CD4-positive, alpha-beta T cell (primary cell): ENCODE measurements at regions not wholly inside any gene's neighbourhood (a gene's known extent, or its start where the extent isn't known, plus 50 kb on each side); places are given as distances from the start of the nearest gene placed in this dataset.
A peak's percentile ranks its signal among the peaks of the same experiment; 100 is the strongest.

Source experiments
- ATAC-seq: fragments of 200-7000 bp; cut with Tn5 transposase; one replicate; pipeline ENCODE4 v1.10.0; 2022; ENCODE audit warnings: mild to moderate bottlenecking; ENCODE audit not compliant: poor library complexity
- CTCF ChIA-PET: fragments of 350-600 bp; sonication (Branson Sonifier 250); formaldehyde crosslinking; loops from one replicate; lab custom pipeline; 2021; ENCODE audit warnings: antibody characterized with exemption, inconsistent platforms; lab: Charles Lee
- POLR2A ChIA-PET: fragments of 350-600 bp; sonication (Branson Sonifier 250); formaldehyde crosslinking; loops from one replicate; lab custom pipeline; 2021; ENCODE audit warnings: antibody characterized with exemption, inconsistent platforms; lab: Charles Lee
- DNase-seq, 14 experiments: peaks; one replicate each; pipeline ENCODE4 v3.0.0-alpha.2; 2013 to 2020; ENCODE audit warnings: mixed read lengths in 2 of 14
- H3K27ac ChIP-seq, 2 donors: one replicate each; pipeline versions ENCODE4 v1.5.1 to v1.7.0; 2013; ENCODE audit warnings: low read length in 2 of 2, low read depth in 1 of 2, mild to moderate bottlenecking in 1 of 2
- H3K27me3 ChIP-seq, 2 experiments: 1 replicate in 1 of 2; 2 replicates in 1 of 2; pipeline versions ENCODE4 v1.6.1 to v1.7.0; 2013; ENCODE audit warnings: low read length in 2 of 2, control low read depth in 1 of 2, mild to moderate bottlenecking in 1 of 2, moderate library complexity in 1 of 2; ENCODE audit not compliant: insufficient read depth in 2 of 2, control insufficient read depth in 1 of 2
- H3K36me3 ChIP-seq: one replicate; pipeline ENCODE4 v1.6.1; 2013; ENCODE audit warnings: low read length, control low read depth; ENCODE audit not compliant: insufficient read depth
- H3K4me1 ChIP-seq: one replicate; pipeline ENCODE4 v1.6.1; 2013; ENCODE audit warnings: low read length, control low read depth; ENCODE audit not compliant: insufficient read depth
- H3K4me3 ChIP-seq: one replicate; pipeline ENCODE4 v1.5.1; 2013; ENCODE audit warnings: mild to moderate bottlenecking, low read length, moderate library complexity
- H3K9me3 ChIP-seq, 2 experiments: 1 replicate in 1 of 2; 2 replicates in 1 of 2; pipeline versions ENCODE4 v1.6.1 to v1.7.0; 2013; ENCODE audit warnings: low read length in 2 of 2, mild to moderate bottlenecking in 2 of 2, control low read depth in 1 of 2, moderate library complexity in 1 of 2; ENCODE audit not compliant: control insufficient read depth in 1 of 2, insufficient read depth in 1 of 2
- H3K27ac Mint-ChIP-seq: one replicate; pipeline ENCODE4 v1.8.0; 2020; ENCODE audit warnings: mixed read lengths
- H3K27me3 Mint-ChIP-seq: one replicate; pipeline ENCODE4 v1.8.0; 2021; ENCODE audit warnings: mixed read lengths
- H3K36me3 Mint-ChIP-seq: one replicate; pipeline ENCODE4 v1.8.0; 2021; ENCODE audit warnings: low read depth, mixed read lengths
- H3K4me1 Mint-ChIP-seq: one replicate; pipeline ENCODE4 v1.8.0; 2021; ENCODE audit warnings: low read depth, mixed read lengths
- H3K4me3 Mint-ChIP-seq: one replicate; pipeline ENCODE4 v1.8.0; 2020; ENCODE audit warnings: mild to moderate bottlenecking, mixed read lengths
- H3K9me3 Mint-ChIP-seq: one replicate; pipeline ENCODE4 v1.8.0; 2020; ENCODE audit warnings: mixed read lengths
- CTCF ChIP-seq: fragments of 200-600 bp; IDR thresholded peaks from one replicate; pipeline ENCODE4 v1.8.0; 2022; ENCODE audit warnings: antibody characterized with exemption, mild to moderate bottlenecking
- intact Hi-C, 2 experiments: fragments of 100-400 bp; cut with DNase I in 1 of 2; cut with micrococcal nuclease in 1 of 2; formaldehyde crosslinking; loops; one replicate each; pipeline versions ENCODE4 v1.15.1 to v1.9.0; 2023 to 2025; cut with DNase I, micrococcal nuclease

- no peaks in the 10 kb centered on the region for H3K9me3 ChIP-seq
- CTCF ChIA-PET, result no interaction called here
Observed at GRCh38 chrX:137234651-137235402, 201.0 kb upstream of the GPR101 start.

GRCh38 chrX:137233478-137233877 is 199.7 kb upstream of the GPR101 start:
- Mint-ChIP-seq H3K4me1 (peaks cover 47% of the 10 kb centered on the region), H3K9me3 (no peaks in the 10 kb centered on the region), H3K4me3 (no peak overlapping the region), H3K27me3 (no peaks in the 10 kb centered on the region), H3K27ac (peak overlapping the region; percentile 95), H3K36me3 (no peaks in the 10 kb centered on the region)
- Histone ChIP-seq H3K36me3 (no peaks in the 10 kb centered on the region), H3K27me3 (no peaks in the 10 kb centered on the region), H3K27ac (no peak overlapping the region), H3K4me1 (peaks cover 5% of the 10 kb centered on the region), H3K4me3 (no peak overlapping the region), H3K9me3 (no peaks in the 10 kb centered on the region)
- POLR2A ChIA-PET, result no interaction called here
- no peak for ATAC-seq
- intact Hi-C loops, result no loop called here
- TF ChIP-seq CTCF, result no peak
- no peak for DNase-seq
- CTCF ChIA-PET, result no interaction called here

More at GRCh38 chrX:137234651-137235402, 201.0 kb upstream of the GPR101 start:
- POLR2A ChIA-PET, result no interaction called here
- intact Hi-C loops, result no loop called here
- H3K27me3 ChIP-seq, result no peaks in the 10 kb centered on the region
- Mint-ChIP-seq H3K27ac (peak overlapping the region; percentile 95), H3K9me3 (no peaks in the 10 kb centered on the region), H3K36me3 (no peaks in the 10 kb centered on the region), H3K4me1 (peaks cover 51% of the 10 kb centered on the region), H3K4me3 (peak overlapping the region; percentile 80), H3K27me3 (no peaks in the 10 kb centered on the region)
- no peak overlapping the region for H3K27ac ChIP-seq
- peak in 8 of 14 experiments; percentile 0 to 40 (median 7) for DNase-seq
- H3K4me3 ChIP-seq, result no peak overlapping the region
- no peaks in the 10 kb centered on the region for H3K36me3 ChIP-seq
- no peak for TF ChIP-seq CTCF
- peaks cover 5% of the 10 kb centered on the region for H3K4me1 ChIP-seq
- peak; percentile 71 for ATAC-seq

- peaks cover 4% of the 10 kb centered on the region for H3K9me3 Mint-ChIP-seq
- Histone ChIP-seq H3K27me3 (no peaks in the 10 kb centered on the region), H3K27ac (no peak overlapping the region), H3K4me1 (no peaks in the 10 kb centered on the region), H3K36me3 (no peaks in the 10 kb centered on the region), H3K4me3 (no peak overlapping the region), H3K9me3 (no peaks in the 10 kb centered on the region)
- intact Hi-C loops, result no loop called here
- H3K36me3 Mint-ChIP-seq, result no peaks in the 10 kb centered on the region
- POLR2A ChIA-PET, result no interaction called here
- ATAC-seq (no peak), DNase-seq (no peak)
- H3K27me3 Mint-ChIP-seq, result no peaks in the 10 kb centered on the region
- peaks cover under 1% of the 10 kb centered on the region for H3K4me1 Mint-ChIP-seq
- no peak for TF ChIP-seq CTCF
- CTCF ChIA-PET, result no interaction called here
- no peak overlapping the region for H3K4me3 Mint-ChIP-seq
- no peak overlapping the region for H3K27ac Mint-ChIP-seq
Observed at GRCh38 chrX:137227151-137227550, 193.4 kb upstream of the GPR101 start.
